GM21447 (cell line): ENCODE measurements at regions not wholly inside any gene's neighbourhood (a gene's known extent, or its start where the extent isn't known, plus 50 kb on each side); places are given as distances from the start of the nearest gene placed in this dataset.

Experiments
- ATAC-seq: cut with Tn5 transposase; IDR thresholded peaks from one replicate; pipeline ENCODE4 v1.9.1; 2021; ENCODE audit not compliant: unreplicated experiment

DNA sequence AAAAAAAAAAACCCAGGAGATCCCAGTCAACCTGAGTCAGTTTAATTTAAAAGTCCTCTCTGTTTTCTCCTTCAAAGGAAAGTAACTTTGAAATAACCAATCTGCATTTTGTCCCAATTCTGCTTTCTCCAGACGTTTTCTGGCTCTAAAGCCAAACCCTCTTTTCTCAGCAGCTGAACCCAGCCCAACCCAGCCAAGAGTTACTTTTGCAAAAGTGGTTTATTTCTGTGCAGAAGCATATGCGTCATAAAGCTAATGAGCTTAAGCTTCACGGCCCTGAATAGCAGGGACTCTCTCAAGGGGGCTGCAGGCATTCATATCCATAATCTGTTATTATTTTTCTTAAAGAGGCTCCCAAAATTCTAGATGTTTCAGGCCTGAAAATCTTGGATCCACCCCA is 176.6 kb downstream of the GALC start:
- no peak for ATAC-seq

DNA sequence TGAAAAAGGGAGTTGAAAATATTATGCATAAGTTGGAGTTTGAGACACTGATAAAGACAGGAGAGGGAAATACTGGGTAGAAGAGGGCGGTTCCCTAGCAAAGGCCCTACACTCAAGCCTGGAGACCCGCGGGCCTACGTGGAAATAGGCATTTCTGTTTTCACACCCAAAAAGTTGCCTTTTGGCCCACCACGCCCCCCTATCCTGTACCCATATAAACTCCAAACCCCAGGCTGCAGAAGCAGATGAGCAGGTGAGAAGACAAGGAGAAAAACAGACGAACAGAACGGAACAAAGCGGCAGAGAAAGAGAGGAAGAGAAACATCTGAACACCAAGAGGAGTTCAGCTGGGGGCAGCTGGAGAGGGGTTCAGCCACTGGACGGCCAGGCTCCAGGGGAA is 177.9 kb downstream of the GALC start:
- no peak for ATAC-seq

DNA sequence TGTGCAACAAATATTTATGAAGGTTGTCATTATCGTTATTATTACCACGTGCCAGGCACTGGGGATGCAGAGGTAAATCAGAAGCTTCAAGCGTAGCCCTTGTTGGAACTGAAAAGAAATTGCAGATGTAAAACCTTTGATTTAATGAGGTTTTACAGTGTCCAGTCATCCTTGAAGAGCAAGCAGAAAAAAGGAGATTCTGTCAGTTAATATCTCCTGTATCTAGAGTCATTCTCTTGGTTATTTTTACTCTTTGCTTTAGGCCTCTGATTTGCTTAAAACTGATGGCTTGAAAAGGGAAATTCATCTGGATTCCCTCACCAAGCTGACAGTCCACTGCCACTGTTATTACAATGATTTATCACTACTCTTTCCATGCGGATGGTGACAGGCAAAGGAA is 179.3 kb downstream of the GALC start:
- no peak for ATAC-seq

DNA sequence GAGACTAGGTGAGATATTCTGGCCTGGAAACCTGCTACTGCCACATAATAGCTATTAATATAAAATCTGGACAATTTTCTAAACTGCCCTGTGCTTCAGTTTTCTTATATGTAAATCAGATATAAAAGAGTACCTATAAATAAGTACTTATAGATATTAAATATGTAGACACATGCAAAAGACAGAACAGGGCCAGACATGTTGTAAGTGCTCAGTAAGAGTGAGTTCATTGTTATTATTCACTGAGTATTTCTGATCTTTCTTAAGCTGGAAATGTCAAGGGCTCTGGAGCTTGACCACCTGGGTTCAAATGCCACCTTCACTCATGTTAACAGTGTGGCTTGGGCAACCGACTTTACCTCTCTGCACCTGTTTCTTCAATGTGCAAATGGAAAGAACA is 179.8 kb downstream of the GALC start:
- no peak for ATAC-seq

DNA sequence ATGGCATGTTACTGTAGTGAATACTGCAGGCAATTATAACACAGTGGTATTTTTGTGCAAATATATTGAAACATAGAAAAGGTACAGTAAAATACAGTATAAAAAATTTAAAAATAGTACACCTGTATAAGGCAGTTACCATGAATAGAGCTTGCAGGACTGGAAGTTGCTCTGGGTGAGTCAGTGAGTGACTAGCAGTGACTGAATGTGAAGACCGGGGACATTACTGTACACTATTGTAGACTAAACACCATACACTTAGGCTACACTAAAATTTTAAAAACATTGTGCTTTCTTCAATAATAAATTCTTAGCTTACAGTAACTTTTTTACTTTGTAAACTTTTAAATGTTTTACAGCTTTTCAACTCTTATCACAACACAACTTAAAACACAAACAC is 181.7 kb downstream of the GALC start:
- no peak for ATAC-seq

DNA sequence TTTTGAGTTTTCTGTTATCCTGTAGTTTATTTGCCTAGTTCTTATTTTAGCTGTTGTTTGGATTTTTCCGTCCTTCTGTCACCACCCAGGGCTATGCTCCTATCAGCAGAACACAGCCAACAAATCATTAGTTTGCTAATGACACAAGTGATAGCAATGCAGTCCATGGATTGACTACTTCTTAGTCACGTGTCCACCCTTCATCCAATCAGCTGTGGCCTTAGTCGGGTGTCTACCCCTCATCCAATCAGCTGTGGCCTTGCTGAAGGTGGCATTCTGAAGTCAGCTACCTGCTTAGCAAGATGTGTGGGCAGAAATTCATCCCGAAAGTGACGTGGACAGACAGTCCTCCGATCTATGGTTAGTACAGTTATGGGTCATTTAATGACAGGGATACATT is 182.3 kb downstream of the GALC start:
- no peak for ATAC-seq

DNA sequence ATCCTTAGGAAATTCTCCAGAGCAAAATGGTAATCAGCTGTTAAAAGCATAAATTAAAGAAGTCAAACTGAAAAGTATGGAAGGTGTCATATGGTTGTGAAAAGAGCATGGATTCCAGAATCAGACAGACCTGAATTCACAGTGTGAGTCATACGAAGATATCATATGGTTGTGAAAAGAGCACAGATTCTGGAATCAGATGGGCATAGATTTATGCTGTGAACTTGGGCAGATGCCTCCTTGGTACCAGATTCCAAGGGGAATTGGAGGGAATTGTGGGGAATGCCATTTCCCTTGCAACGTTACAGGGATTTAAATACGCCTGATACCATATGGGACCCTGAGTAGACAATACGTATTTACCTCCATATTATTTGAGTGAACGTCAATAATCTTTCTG is 183.7 kb downstream of the GALC start:
- ATAC-seq = no peak

DNA sequence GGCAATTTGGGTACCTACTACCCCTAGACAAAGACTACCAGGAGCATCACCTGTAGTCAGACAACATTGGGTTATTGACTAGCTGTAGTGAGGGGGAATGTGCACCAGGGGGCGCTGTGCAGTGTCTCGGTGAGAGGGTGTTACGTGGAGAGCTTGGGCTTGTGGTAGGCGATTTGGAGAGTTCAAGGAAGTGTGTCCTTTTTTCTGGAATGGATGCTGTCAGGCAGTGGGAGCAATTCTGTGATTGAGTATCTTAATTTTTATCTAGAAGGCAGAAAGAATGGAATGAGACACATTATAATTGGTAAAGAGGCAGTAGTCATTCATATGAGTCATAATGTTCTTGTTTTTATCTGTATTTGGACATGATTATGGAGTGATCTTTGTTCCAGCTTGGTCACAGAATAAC is 187.7 kb downstream of the GALC start:
- peak; percentile 85 for ATAC-seq

DNA sequence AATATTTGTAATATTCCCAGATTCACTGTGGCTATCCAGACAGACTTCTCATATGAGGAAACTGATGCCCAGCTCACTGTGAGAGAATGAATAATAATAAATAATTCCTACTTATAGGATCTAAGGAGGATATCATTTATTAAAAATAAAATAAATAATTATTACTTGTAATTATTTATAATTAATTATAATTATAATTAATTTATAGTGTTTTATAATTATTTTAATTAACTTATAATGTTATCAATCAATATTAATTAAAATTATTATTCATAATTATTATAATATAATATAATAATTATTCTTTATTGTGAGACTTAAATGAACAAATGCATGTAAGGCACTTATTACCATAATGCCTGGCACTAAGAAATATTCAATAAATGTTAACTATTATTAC is 192.8 kb downstream of the GALC start:
- ATAC-seq = no peak

DNA sequence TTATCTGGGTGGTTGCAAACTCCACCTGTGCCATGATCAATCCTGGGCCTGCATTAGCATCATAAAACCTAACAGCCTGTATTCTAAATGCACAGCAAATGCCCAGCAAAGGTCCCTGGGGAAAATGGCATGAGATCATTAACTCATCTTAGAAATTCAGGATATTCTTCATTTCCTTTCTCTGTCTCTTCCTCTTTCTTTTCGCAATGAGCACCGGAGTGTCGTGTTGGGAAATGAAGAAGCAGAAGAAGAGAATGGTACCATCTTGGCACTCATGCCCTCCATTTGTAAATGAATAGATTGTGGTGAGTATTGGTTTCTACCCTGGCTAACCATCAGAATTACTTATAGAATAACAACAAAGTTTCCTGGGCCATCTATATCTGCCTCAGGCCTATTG is 193.6 kb downstream of the GALC start:
- ATAC-seq = no peak

DNA sequence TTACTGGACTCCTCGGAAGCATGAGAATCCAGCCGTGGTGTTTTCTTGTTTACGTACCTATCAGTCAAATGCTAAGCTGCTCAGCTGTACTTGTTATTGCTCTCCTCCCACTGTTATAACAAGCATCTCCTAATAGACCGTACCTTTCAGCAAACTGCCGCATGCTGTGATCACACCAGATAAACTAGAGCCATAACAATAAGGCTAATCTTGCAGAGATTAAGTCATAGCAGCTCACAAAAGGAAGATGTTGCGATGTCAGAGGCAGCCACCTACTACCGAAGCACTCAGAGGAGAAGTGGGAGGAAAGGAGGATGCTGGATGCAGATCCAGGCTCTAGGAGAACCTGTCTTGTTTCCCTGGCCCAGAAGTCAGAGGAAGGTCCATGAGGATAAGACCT is 196.0 kb downstream of the GALC start:
- no peak for ATAC-seq

DNA sequence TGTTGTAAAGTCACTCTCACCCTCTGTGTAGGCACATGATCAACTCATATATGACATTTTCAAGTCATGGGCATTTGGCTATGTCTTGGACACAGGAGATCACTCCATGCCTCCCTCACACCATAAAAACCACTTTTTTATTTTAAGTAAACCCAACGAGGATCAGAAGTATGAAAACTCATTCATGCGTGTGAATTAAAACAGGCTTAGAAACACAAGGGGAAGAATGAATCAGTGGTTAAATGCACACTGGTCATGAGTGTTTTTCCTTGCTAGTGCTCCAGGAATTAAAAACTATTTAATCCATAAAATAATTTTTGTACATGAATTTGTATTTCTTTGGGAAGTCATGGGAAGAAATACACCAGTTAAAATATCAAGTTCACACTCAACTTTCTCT is 198.4 kb downstream of the GALC start:
- ATAC-seq = no peak

DNA sequence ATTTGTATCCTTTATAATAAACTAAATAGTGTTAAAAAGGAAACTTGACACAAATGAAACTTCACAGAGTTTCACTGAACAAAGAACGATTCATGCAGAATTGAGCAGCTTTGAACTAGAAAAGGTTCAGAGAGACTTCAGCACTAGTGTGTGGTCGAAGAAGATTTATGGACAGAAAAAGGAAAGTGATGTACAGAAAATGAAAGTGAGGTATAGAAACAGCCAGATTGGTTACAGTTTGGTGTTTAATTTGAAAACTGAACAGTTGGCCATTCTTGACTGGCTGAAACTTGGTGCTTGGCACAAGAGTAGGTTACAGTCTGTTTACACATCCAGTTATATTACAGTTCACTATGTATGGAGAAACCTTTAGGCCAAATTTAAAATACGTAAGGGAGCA is 207.1 kb downstream of the GALC start:
- no peak for ATAC-seq

DNA sequence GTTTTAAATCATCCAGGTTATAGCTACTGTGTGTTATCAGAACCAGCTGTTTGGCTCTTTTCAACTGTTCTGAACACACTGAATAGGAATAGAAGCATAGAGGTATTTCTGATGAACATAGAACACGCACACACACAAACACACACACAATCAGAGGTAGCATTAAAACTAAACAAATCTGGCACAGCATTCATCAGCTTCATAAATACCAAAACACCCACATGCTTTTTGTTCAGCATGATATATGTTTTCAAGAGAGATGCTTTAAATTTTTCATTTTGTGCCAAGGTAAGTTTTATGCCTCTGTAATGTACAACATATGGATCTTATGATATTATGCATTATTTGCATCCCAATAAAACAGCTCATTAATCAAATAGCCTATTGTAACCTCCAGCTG is 208.6 kb downstream of the GALC start:
- ATAC-seq = no peak

DNA sequence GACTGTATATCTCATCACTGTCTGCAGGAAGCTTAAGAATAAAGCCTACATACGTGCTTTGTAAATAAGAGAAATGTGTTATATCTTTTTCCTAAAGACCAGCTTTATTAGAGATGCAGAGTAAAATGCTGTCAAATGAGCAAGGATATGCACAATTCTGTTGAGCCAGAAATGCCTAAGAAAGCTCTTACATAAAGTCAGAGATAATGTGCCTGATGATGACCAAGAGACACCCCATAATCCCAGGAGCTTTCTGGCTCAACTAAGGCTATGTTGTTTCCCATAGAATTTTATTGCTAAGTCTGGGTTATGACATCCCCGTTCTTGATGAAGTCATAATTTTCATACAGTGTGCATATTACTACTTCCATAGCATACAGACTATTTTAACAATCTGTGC is 209.9 kb downstream of the GALC start:
- ATAC-seq = no peak

DNA sequence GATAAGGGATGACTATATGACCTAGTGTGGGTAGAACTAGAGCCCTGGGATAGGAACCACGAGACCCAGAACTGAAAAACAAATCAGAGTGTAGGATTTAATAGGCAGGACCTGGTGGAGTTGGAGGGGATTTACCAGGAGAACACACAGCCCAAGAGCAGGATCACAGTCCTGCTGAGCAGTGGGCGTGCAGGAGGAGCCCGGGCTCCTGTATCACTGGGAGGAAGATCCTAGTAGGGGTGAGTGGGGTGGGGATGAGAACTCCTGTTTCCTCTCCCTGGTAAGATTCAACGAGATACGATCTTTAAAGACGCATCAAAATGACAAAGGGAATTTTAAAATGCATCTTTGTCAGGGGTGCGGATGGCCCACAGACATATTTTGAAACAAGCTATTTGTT is 220.1 kb downstream of the GALC start:
- no peak for ATAC-seq

DNA sequence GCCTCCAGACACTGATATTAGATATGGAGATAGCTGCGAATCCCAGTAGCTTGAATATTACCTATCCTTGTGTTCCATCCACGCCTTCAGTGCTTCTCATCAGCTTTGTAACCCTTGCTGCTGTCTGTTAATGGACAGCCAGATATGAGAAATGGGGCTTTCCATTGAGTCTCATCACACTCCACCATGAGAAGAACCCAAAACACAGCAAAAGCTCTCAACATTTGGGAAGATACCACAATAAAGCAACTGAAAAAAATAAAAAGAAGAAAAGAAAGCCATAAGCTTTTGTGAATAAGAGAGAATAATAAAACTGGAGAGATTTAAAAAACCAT is 225.4 kb downstream of the GALC start:
- ATAC-seq = peak; percentile 89

DNA sequence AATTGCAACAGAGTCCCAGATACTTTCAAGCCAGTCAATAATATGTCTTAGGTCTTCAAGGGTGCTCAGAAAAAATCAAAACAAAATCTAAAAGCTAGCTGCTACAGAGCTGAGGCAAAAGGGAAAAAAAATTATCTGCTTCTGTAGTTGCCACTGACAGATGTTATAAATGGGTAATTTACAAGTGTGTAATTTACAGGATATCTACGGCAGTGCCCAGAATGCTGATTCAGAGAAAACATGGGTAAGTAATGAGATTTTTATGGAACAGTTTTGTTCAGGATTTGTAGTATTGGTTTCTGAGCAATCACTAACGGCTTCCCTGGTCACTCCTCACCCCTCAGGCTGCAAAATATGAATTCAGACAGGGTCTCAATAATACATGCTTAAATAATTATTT is 234.1 kb downstream of the GALC start:
- ATAC-seq = no peak

DNA sequence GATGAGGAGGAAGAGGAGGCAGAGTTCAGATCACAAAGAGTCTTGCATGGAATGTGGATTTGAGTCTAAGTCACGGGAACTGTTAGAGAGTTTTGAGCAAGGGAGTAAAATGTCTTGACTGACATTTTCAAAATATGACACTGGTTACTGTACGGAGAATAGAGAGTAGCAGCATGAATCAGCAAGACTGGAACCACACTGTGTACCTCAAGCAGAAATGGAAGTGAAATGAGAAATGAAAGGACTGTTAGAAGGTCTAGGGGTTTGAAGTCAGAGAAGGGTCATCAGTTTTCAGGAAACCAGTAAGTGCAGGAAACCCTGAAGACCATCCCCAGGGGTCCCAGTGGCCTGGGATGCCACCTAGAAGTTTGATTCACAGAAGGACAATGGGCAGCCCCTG is 236.3 kb downstream of the GALC start:
- peak; percentile 76 for ATAC-seq

DNA sequence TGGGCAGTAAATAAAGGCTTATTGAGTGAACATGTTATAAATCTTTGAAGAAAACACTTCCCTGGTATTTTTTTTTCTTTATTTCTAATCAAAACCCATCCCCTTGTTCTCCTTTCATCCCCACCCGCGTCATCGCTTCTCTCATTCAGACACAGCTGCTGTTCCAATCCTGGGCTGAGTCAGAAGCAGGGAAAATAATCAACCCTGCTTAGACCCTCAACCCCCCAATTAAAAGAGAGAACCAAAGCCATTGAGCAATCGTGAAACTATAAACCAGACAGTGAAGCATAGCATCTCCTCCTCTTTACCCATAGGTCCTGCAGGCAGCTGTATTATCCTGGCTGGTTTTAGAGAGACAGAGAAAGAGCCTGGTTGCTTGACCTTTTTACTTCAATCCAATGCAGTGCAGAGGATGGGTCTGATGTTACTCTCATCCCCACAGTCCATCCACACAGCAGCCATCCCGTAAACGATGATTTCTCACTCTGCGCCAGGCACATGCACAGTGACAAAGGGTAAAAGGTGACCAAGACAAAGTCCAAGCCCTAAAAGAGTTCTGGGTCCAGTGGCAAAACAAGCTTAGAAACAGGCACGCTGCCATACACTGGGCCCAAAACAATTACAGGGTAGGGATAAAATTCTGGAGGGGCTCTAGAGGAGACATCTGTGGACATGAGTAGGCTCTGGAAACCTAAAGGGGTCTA is 238.3 kb downstream of the GALC start:
- ATAC-seq = no peak

DNA sequence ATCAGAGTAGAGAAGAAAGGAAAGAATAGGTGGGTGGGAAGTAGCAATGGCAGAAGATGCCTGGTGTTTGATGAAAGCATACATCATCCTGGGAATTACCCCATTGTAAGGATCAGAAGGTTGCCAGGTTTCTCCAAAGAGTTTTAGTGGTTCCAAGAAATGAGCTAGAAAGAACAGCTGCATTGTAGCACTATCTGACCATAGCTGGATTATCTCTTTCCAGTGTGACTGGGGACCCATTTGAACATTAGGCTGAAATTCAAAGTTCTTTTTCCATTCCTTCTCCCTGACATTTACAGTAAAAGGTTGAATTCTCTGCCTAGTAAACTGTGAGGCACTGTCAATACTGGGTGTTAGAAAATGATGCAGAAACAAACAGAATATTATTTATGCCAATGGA is 244.4 kb downstream of the GALC start:
- no peak for ATAC-seq

DNA sequence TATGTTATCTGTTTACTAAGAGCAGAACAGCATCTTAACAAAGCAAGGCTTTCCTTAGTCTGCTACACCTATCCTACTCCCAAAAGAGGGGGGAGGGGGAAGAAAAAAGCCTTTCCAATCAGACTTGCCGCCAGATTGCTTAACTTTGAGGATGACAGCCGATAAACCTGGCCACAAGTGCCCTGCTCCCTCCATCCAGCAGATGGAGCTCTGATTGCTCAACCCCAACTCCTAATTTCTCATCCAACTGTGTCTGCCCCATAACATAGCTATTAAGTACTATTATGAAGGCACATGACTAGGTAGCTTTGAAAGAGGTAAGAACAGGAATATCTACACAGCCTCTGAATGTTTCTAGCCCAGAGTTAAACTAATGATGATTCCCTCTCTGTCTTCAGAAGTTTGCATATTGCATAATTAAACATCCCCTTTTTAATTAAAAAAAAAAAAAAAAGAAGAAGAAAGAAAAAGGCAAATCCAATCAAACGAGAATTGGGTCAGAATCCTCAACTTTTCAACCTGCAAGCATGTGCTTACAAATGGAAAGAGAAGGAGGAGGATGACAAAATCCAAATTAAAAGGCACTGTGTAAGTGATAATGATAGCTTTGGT is 247.4 kb downstream of the GALC start:
- peak; percentile 65 for ATAC-seq
